Osteoblast (primary cell): ENCODE measurements at regions not wholly inside any gene's neighbourhood (a gene's known extent, or its start where the extent isn't known, plus 50 kb on each side); places are given as distances from the start of the nearest gene placed in this dataset.

Experiments
- DNase-seq: peaks from one replicate; pipeline ENCODE4 v3.0.0; 2011; ENCODE audit warnings: low spot score, mixed read lengths; ENCODE audit not compliant: insufficient read length; ENCODE audit errors: missing footprints
- H2AFZ ChIP-seq: 2 replicates; pipeline ENCODE4 v1.6.0; 2011; ENCODE audit warnings: mild to moderate bottlenecking, low read length
- H3K27ac ChIP-seq: 2 replicates; pipeline ENCODE4 v1.5.1; 2011; ENCODE audit warnings: mild to moderate bottlenecking, low read depth, low read length, moderate library complexity
- H3K27me3 ChIP-seq: 2 replicates; pipeline ENCODE4 v1.6.0; 2012; ENCODE audit warnings: mild to moderate bottlenecking, control low read depth, inconsistent platforms, low read length, moderate library complexity; ENCODE audit not compliant: insufficient read depth
- H3K36me3 ChIP-seq: 2 replicates; pipeline ENCODE4 v1.5.1; 2011; ENCODE audit warnings: mild to moderate bottlenecking, low read length, control low read depth, moderate library complexity; ENCODE audit not compliant: insufficient read depth
- H3K4me1 ChIP-seq: 2 replicates; pipeline ENCODE4 v1.5.1; 2011; ENCODE audit warnings: mild to moderate bottlenecking, low read length, control low read depth, moderate library complexity; ENCODE audit not compliant: insufficient read depth
- H3K4me2 ChIP-seq: 2 replicates; pipeline ENCODE4 v1.6.0; 2011; ENCODE audit warnings: mild to moderate bottlenecking, low read length; ENCODE audit not compliant: insufficient read depth
- H3K4me3 ChIP-seq: fragments of 200-600 bp; sonication (generic); 3 replicates; pipeline ENCODE4 v1.5.1; 2012; ENCODE audit warnings: mild to moderate bottlenecking, low read length, inconsistent platforms; ENCODE audit not compliant: insufficient read depth
- H3K79me2 ChIP-seq: 2 replicates; pipeline ENCODE4 v1.6.0; 2012; ENCODE audit warnings: mild to moderate bottlenecking, low read length, control low read depth, inconsistent platforms; ENCODE audit not compliant: insufficient read depth
- H3K9me3 ChIP-seq: 2 replicates; pipeline ENCODE4 v1.5.1; 2011; ENCODE audit warnings: low read depth, low read length, control low read depth
- H4K20me1 ChIP-seq: 2 replicates; pipeline ENCODE4 v1.6.0; 2012; ENCODE audit warnings: mild to moderate bottlenecking, low read length, control low read depth; ENCODE audit not compliant: insufficient read depth
- CTCF ChIP-seq: IDR thresholded peaks from 2 replicates; pipeline ENCODE4 v1.5.1; 2011; ENCODE audit warnings: mild to moderate bottlenecking, low read depth, low read length, moderate library complexity; ENCODE audit errors: extremely low read depth

DNA sequence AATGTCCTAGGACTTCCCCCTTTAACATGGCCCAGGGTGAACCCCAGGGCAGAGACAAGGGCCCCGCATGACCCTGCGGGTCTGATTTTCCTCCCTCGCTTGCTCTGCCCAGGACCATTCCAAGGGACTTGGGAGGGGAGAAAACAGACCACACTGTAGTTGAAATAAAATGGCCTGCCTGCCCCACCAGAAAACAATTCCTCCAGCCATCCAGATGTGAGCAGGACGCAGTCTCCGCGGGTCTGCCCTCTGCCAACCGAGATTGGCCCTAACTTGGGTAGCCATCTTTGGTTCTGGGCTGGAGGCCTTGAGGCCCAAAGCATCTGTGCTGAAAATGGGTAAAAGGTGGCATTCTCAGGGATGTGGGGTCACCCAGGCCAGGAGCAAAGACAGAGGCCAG, 75.5 kb downstream of the RFLNA start:
- no peak for DNase-seq
- Histone ChIP-seq H3K4me3 (no peak overlapping the region), H3K27ac (peak overlapping the region; percentile 84), H2AFZ (no peak overlapping the region), H4K20me1 (peaks cover 55% of the 10 kb centered on the region), H3K4me1 (peaks cover 26% of the 10 kb centered on the region), H3K9me3 (no peaks in the 10 kb centered on the region), H3K36me3 (peaks cover 71% of the 10 kb centered on the region), H3K27me3 (no peaks in the 10 kb centered on the region), H3K79me2 (peaks cover 73% of the 10 kb centered on the region), H3K4me2 (no peak overlapping the region)
- TF ChIP-seq CTCF: no peak

- no peak for TF ChIP-seq CTCF
- H3K36me3 ChIP-seq: peaks cover 71% of the 10 kb centered on the region
- H3K4me3 ChIP-seq: no peak overlapping the region
- peak overlapping the region; percentile 84 for H3K27ac ChIP-seq
- no peaks in the 10 kb centered on the region for H3K9me3 ChIP-seq
- peaks cover 26% of the 10 kb centered on the region for H3K4me1 ChIP-seq
- H3K79me2 ChIP-seq: peaks cover 76% of the 10 kb centered on the region
- H3K27me3 ChIP-seq: no peaks in the 10 kb centered on the region
- no peak overlapping the region for H2AFZ ChIP-seq
- no peak overlapping the region for H3K4me2 ChIP-seq
- DNase-seq: no peak
- peaks cover 56% of the 10 kb centered on the region for H4K20me1 ChIP-seq
These were observed 75.0 kb downstream of the RFLNA start for GRCh38 chr12:124369827-124370378.

- Histone ChIP-seq H4K20me1 (peaks cover 62% of the 10 kb centered on the region), H3K79me2 (peaks cover 77% of the 10 kb centered on the region), H3K27me3 (no peaks in the 10 kb centered on the region), H3K4me1 (peaks cover 26% of the 10 kb centered on the region), H3K4me3 (no peak overlapping the region), H3K4me2 (peak overlapping the region; percentile 48), H3K27ac (peak overlapping the region; percentile 84), H2AFZ (no peak overlapping the region), H3K36me3 (peaks cover 66% of the 10 kb centered on the region), H3K9me3 (no peaks in the 10 kb centered on the region)
- DNase-seq: peak; percentile 100
- peak; percentile 31 for TF ChIP-seq CTCF
These were observed 74.3 kb downstream of the RFLNA start for GRCh38 chr12:124369055-124369826.

GRCh38 chr12:124368421-124369032, 73.6 kb downstream of the RFLNA start:
- peaks cover 84% of the 10 kb centered on the region for H3K79me2 ChIP-seq

More at GRCh38 chr12:124368421-124369032, 73.6 kb downstream of the RFLNA start:
- H3K4me2 ChIP-seq: no peak overlapping the region
- no peak for TF ChIP-seq CTCF
- no peaks in the 10 kb centered on the region for H3K9me3 ChIP-seq
- no peaks in the 10 kb centered on the region for H3K27me3 ChIP-seq
- peaks cover 66% of the 10 kb centered on the region for H4K20me1 ChIP-seq
- H3K4me3 ChIP-seq: no peak overlapping the region
- peak overlapping the region; percentile 84 for H3K27ac ChIP-seq
- peaks cover 26% of the 10 kb centered on the region for H3K4me1 ChIP-seq
- no peak overlapping the region for H2AFZ ChIP-seq
- peaks cover 62% of the 10 kb centered on the region for H3K36me3 ChIP-seq
- DNase-seq: no peak
